NCI-H2196 treated with DMSO at 0.1 percent for 48 hours (cell line): ENCODE measurements at regions not wholly inside any gene's neighbourhood (a gene's known extent, or its start where the extent isn't known, plus 50 kb on each side); places are given as distances from the start of the nearest gene placed in this dataset.
"Not testable (repeated sequence)": the region's sequence is repeated elsewhere in the genome, so short reads cannot be mapped to it uniquely, and the experiment has no call there.

Experiments
- DNase-seq: peaks from one replicate; lab custom pipeline; 2025; ENCODE audit not compliant: unreplicated experiment; lab: John Stamatoyannopoulos, UW

- no peak for DNase-seq
These were observed 95.0 kb downstream of the FAM53A start for GRCh38 chr4:1589098-1589497.

GRCh38 chr4:1588306-1588705 is 95.8 kb downstream of the FAM53A start:
- no peak for DNase-seq

DNA sequence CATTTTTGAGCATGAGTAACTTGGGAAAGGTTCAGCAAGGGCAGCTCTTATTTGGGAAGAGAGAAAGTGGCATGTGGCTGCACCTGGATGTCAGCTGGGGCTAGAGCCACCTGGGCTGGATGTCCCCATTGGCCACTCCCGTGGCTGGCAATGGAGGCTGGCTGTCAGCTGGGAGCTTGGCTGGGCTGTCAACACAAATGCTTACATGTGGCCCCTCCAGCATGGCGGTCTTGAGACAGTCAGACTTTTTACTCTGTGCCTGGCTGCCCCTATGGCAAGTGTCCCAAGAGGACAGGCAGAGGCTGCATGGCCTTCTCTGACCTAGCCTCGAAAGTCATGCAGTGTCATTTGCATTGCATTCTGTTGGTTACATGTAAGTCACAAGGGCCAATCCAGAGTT is 99.6 kb downstream of the FAM53A start:
- DNase-seq: no peak

GRCh38 chr4:1583859-1584258 is 100.3 kb downstream of the FAM53A start:
- no peak for DNase-seq

DNA sequence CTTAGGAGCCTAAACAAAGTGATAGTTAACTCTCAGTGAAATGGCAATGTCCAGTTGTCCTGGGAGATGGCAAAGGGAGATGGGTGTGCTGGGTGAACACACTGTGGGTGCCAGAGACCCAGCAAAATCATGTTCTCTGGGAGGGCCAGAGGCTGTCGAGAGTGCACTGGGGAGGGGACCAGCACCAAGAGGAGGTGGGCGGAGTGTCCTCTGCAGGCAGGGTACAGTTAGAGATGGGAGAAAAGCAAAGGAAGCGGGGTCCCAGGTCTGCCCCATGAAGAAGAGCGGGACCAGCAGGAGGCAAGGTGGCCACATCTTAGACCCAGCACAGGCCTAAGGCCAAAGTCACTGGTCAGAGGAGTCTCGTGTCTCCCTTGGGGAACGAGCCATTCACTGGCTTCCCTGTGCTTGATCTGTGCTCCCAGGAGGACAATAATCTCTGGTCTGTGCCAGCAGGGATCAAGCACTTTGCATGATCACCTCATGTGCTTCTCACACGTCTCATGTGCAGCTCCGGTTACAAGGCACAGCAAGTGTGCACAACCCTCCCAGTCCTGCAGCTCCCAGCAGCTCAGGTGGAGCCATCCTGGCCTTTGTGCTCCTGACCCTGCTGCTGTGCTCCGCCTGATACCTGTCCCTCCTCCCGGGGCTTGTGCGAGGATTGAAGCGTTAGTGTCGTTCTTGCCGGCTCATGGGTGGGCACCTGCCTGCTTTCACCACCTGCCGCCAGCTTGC is 100.9 kb downstream of the FAM53A start:
- no peak for DNase-seq

- DNase-seq: no peak
These were observed 101.9 kb downstream of the FAM53A start for GRCh38 chr4:1582227-1582626.

DNA sequence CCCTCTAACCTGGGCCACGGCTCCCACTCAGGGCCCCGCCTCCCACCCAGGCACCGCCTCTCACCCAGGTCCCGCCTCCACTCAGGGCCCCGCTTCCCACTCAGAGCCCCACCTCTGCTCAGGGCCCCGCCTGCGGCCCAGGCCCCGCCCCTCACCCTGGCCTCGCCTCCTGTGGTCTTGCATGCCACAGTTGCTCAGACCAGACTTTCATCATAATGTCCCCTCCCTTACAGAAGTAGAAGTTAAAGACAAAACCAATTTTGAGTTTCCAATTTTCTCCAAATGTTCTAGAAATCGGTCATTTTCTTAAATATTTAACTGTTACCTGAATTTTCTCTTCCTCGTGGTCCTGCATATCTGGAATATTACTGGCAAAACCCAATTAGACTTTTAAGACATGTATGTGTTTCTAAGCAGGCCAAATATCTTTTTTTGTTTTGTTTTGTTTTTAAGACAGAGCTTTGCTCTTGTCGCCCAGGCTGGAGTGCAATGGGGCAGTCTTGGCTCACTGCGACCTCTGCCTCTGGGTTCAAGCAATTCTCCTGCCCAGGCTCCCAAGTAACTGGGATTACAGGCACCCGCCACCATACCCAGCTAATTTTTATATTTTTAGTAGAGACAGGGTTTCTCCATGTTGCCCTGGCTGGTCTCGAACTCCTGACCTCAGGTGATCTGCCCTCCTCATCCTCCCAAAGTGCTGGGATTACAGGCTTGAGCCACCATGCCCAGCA is 102.8 kb downstream of the FAM53A start:
- DNase-seq: peak; percentile 41

DNA sequence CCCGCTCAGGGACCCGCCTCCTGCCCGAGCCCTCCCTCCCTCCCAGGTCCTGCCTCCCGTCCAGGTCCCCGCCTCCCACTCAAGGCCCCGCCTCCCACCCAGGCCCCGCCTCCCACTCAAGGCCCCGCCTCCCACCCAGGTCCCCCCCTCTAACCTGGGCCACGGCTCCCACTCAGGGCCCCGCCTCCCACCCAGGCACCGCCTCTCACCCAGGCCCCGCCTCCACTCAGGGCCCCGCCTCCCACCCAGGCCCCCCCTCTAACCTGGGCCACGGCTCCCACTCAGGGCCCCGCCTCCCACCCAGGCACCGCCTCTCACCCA is 103.5 kb downstream of the FAM53A start:
- not testable (repeated sequence) for DNase-seq

DNA sequence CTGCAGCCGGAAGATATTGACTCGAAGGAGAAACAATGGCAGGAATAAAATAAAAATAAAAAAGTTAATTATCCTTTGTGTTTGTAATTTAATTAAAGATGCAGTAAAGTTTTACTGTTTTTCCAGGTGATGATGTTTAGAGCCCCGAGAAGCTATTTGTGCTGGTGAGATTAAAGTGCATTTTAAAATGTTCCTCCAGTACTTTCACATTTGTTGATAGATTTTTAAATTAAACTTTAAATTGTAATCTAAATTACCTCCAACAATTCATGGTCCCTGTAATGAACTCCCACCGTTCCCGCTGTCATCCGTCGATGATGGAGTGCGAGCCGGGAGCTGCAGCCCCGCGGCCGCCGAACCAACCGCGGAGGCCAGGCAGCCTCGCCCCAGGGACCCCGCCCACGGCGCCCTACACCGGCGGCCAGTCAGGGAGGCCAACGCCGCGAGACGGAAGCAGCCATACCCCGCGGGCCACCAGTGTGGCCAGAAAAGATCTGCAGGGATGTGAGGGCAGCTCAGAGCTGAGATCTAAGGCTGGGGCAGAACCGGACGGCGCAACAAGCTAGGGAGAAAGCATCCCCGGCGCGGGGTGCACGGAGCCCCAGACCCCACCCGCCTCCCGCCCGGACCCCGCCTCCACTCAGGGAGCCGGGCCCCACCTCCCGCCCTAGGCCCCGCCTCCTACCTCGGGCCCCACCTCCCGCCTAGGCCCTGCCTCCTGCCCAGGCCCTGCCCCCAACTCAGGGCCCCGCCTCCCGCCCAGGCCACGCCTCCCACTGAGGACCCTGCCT is 104.0 kb downstream of the FAM53A start:
- peak; percentile 61 for DNase-seq

- peak; percentile 31 for DNase-seq
These were observed 104.9 kb downstream of the FAM53A start for GRCh38 chr4:1579001-1579900.

DNA sequence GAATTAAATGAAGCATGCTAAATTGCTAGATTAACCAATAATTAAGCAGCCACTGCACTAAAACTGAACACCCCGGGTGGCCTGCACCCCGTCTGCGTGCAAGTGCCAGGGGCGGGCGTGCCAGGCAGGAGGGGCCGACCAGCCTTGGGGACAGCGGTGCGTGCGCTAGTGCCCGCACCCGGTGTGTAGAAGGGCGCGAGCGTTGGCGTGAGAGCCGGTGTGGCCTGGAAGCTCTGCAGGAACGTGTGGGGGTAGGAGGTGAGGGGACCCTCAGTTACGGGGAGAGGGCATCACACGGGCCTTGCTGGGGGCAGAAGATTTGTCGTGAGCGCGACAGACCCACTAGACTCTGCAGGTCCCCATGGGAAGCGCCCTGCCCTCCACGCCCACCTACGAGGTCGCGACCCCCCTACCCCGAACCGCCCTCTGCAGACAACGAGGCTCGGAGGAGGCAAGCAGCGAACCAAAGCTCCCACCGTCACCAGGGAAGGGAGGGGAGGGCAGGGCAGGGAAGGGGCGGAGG is 105.8 kb downstream of the FAM53A start:
- no peak for DNase-seq

GRCh38 chr4:1577822-1578217 is 106.3 kb downstream of the FAM53A start:
- no peak for DNase-seq

- DNase-seq: no peak
These were observed 106.9 kb downstream of the FAM53A start for GRCh38 chr4:1576961-1577821.

DNA sequence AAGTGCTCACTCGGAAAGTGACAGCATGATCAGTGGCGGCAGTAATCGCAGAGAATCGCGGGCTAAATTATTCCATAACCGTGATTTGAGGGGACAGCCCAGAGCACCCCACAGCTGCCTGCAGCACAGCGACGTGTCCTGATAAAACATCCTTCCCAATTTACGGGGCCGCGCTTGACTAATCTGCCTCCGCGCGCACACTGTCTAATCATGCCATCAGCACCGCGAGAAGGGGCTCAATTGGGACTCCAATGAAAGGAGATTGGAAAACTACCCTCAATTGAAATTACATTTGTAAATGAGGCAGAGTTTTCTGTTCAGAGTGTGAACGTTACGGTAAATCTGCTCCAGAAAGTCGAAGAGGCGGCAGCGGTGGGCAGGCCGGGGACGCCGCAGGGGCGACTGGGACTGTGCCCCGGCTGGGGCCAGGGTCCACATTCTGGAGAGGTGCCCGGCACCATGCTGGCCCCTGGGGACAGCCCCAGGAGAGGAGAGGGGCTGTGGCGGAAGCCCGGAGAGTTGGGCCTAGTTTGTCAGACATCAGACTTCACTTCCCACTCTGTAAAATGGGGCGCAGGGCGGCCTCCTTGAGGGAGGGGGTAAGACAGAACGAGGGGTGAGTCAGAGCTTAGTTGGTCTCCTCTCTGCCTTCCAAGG is 107.7 kb downstream of the FAM53A start:
- DNase-seq: no peak

DNA sequence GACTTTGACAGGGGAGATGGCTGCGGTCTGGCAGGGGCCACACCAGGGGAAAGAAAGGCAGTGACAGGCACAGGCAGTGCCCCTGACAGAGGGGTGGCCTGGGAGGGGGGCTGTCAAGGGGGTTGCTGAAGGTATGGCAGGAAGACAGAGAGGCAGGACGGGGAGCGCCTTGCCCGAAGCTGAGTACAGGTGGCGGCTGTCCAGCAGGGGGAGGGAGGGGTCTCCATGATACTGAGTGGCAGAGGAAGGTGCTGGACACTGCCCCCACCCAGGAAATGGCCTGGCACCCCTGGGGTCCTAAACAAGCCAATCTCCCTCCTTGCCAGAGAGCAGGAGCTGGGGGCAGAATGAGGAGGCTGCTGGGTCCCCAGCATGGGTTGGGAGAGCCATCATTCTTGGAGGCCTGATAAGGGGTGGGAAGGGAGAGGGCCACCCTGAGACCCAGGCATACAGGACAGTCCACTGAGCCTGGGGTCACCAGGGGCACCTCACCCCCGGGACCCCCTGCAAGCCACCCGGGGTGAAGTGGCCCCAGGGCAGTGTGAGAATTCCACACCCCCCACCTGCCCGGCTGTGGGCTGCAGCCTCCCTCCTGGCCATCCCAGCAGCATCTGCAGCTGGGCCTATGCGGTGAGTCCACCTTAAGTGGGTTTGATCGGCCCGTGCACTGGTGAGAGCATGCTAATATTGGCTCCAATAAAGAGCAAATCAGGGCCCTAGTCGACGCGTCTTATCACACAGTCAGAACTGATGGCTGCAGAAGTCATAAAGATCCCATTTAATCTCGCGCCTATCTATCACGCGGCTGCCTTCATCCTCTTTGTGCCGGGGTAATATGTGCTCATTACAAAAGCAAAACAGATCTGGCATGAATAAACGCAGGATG is 108.5 kb downstream of the FAM53A start:
- DNase-seq: no peak

- no peak for DNase-seq
These were observed 109.3 kb downstream of the FAM53A start for GRCh38 chr4:1574601-1575417.

DNA sequence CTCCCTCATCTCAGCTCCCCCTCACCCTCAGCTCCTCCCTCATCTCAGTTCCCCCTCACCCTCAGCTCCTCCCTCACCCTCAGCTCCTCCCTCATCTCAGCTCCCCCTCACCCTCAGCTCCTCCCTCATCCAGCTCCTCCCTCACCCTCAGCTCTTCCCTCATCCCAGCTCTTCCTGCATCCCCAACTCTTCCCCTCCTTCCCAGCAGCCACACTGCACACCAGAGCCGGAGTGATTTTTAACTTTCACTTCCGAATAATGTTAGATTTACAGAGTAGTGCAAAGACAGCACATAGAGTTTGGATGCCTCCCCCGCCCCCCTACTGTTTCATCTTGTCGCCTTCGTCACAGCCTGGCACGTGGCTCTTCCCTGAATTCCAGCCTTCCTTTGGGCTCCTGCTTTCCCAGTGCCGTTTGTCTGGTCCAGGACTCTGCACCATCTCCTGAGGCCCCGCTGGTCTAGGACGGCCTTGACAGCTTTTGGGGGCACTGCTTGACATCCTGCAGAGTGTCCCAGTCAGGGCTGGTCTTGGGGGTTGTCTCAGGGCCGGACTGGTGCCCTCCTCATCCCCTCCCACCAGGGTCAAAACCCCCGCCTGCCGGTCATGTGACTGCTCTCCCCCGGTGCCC is 110.2 kb downstream of the FAM53A start:
- DNase-seq: no peak
